ENCODE measurements at regions not wholly inside any gene's neighbourhood (a gene's known extent, or its start where the extent isn't known, plus 50 kb on each side); places are given as distances from the start of the nearest gene placed in this dataset.

- TF ChIP-seq EZH2 (IDR thresholded peaks at IDR 0.05; ENCODE audit: insufficient read depth, poor library complexity, severe bottlenecking): no peak
- TF ChIP-seq EZH2phosphoT487 (IDR thresholded peaks at IDR 0.05; ENCODE audit: insufficient read depth, low read depth): no peak
Measured at GRCh38 chr5:10111571-10111970, 138.1 kb downstream of the ATPSCKMT start.

Measured in GM23248 (cell line).